NCI-H2107 (cell line): ENCODE measurements at regions not wholly inside any gene's neighbourhood (a gene's known extent, or its start where the extent isn't known, plus 50 kb on each side); places are given as distances from the start of the nearest gene placed in this dataset.

ENCODE experiments used
- DNase-seq: peaks from one replicate; lab custom pipeline; 2025; lab: John Stamatoyannopoulos, UW

DNA sequence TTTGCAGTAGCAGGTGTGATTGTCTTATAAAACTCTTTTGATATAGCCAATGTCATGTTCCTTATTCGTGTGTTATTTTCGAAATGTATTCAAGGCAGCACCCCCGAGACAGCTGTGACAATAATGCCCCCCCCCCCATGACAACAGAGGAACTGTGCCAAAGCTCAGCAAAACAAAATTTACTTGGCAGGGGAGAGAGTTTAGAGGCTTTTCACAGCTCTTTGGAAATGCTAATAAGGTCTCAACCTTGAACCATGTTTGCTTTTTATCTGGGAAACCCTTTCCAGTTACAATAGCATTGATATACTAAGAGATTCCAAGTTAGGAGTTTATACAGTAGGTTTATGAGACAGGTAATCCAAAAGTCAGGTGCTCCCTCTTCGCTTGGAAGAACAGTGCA is 56.4 kb upstream of the USP44 start:
- peak; percentile 17 for DNase-seq

DNA sequence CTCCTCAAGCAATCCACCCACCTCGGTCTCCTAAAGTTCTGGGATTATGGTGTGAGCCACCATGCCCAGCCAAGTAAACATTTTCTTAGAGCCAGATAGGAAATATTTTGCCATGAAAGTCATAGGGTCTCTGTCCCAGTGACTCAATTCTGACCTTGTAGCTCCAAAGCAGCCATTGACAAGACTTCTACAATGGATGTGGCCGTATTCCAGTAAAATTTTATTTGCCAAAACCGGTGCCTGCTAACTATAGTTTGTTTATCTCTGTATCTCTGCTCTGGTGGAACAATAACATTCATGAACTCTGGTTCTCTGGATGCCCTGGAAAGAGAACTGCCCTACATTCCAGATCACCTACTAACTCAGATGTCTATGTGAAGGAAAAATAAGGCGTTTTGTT is 54.6 kb upstream of the USP44 start:
- DNase-seq = no peak

DNA sequence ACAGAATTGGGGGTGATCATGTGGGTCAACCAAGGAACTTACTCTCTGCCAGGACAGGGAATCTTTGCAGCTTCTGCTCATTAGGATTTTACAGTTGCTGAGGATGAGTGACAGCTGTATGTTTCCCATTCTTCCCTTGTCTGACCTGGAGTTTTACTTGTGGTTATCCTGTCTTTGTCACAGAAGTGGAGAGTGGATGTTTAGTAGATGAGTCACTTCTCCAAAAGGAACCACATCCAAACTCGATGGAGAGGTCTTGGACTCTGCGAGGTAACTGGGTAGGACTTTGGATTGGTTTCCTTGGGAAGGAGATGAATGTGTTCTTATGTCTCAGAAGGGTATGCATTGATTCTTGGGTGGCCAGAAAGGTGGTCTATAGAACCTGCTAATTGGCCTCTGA is 53.8 kb upstream of the USP44 start:
- no peak for DNase-seq

DNA sequence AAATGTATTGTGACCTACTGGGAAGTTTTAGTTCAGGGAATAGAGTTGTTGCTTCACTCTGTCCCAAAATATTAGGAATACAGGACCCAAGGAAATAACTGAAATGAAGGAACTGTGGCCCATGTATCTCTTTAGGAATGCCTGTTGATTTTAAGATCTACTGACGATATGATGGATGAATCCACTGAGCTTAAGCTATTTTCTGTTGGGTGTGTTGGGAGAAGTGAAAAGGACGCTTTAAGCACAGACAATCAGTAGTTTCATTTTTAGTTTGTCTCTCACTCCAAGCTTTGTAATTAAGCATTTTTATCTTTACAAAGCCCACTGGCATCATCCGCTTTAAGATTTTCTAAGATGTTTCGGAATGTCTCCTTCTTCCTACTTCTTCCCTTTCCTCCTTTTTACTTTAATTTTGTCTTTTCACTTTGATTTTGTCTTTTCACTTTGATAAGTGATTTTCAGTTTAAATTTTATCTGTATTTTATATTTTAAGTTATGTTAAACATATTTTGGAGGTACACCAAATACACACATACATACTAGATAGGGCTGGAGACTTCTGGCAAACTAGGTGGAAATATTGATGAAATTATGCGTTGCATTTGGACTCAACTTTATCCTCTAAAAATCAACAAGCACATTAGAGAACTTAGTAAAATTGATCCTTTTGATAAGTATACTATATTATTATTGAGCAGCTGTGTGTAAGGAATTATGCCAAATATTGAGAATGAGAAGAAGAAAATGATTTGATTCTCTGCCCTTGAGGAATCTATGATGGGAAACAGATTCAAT is 52.3 kb upstream of the USP44 start:
- DNase-seq = no peak

DNA sequence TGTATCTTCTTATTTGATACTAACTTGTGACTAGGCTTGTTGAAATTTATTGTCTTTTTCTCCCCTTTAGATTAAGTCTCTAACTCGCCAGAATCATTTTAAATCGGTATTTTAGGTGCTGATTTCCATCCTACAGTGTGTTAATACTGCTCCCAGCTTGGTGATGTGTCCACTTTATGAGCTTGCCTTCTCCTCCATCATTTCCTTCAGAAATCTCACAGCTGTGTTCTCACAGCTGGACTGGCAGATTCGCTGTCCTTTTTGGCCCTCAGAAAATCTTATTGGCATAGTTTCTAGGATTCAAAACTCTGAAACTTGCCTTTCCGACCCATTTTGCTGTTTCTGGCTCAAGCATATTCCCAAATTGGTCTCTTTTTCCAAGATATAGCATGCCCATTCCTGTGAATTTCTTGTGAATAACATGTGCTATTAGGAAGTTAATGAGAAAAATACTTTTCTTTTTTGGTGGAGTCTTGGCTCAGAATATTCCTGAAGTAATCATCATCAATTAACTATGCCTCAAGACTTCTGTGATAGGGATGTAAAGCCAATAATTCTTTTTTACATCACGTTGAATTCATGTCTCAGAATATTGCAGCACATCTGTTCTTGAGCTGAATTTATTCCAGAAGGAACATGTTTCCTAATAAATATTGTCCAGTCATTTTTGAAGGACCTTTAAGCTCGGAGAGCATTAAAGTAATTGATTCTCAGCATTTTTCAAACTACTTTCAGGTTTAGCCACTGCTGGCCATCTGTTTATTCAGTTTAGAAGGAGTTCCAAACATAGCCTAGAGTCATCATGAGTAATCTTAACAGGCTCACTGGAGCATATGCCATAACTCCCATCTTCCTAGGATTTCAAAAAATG is 50.0 kb upstream of the USP44 start:
- DNase-seq = no peak
